ENCODE measurements at regions not wholly inside any gene's neighbourhood (a gene's known extent, or its start where the extent isn't known, plus 50 kb on each side); places are given as distances from the start of the nearest gene placed in this dataset.
"Not testable (repeated sequence)": the region's sequence is repeated elsewhere in the genome, so short reads cannot be mapped to it uniquely, and the experiment has no call there.

- DNase-seq (ENCODE audit: low spot score), result no peak
Observed at GRCh38 chr1:173257805-173258204, 50.7 kb upstream of the TNFSF4 start.

GRCh38 chr1:173258479-173259264, 51.5 kb upstream of the TNFSF4 start:
- DNase-seq (ENCODE audit: low spot score), result no peak

- DNase-seq (ENCODE audit: low spot score), result not testable (repeated sequence)
Observed at GRCh38 chr1:173260329-173260728, 53.2 kb upstream of the TNFSF4 start.

- no peak for DNase-seq (ENCODE audit: low spot score)
Observed at GRCh38 chr1:173266841-173267240, 59.7 kb upstream of the TNFSF4 start.

- DNase-seq (ENCODE audit: low spot score), result no peak
Observed at GRCh38 chr1:173267453-173267945, 60.4 kb upstream of the TNFSF4 start.

- DNase-seq (ENCODE audit: low spot score), result no peak
Observed at GRCh38 chr1:173268261-173268660, 61.1 kb upstream of the TNFSF4 start.

GRCh38 chr1:173268786-173269277, 61.7 kb upstream of the TNFSF4 start:
- no peak for DNase-seq (ENCODE audit: low spot score)

GRCh38 chr1:173269490-173270230, 62.5 kb upstream of the TNFSF4 start:
- DNase-seq (ENCODE audit: low spot score), result no peak

- no peak for DNase-seq (ENCODE audit: low spot score)
Observed at GRCh38 chr1:173270243-173270642, 63.1 kb upstream of the TNFSF4 start.

- not testable (repeated sequence) for DNase-seq (ENCODE audit: low spot score)
Observed at GRCh38 chr1:173271021-173271420, 63.9 kb upstream of the TNFSF4 start.

- DNase-seq (ENCODE audit: low spot score), result no peak
Observed at GRCh38 chr1:173275496-173275895, 68.4 kb upstream of the TNFSF4 start.

GRCh38 chr1:173276922-173277800, 70.0 kb upstream of the TNFSF4 start:
- DNase-seq (ENCODE audit: low spot score), result no peak

- no peak for DNase-seq (ENCODE audit: low spot score)
Observed at GRCh38 chr1:173280899-173281660, 73.9 kb upstream of the TNFSF4 start.

GRCh38 chr1:173285048-173285447, 77.9 kb upstream of the TNFSF4 start:
- DNase-seq (ENCODE audit: low spot score), result no peak

- DNase-seq (ENCODE audit: low spot score), result no peak
Observed at GRCh38 chr1:173287785-173288184, 80.7 kb upstream of the TNFSF4 start.

- DNase-seq (ENCODE audit: low spot score), result no peak
Observed at GRCh38 chr1:173293756-173294155, 86.6 kb upstream of the TNFSF4 start.

- DNase-seq (ENCODE audit: low spot score), result no peak
Observed at GRCh38 chr1:173294843-173295242, 87.7 kb upstream of the TNFSF4 start.

- no peak for DNase-seq (ENCODE audit: low spot score)
Observed at GRCh38 chr1:173295391-173295790, 88.3 kb upstream of the TNFSF4 start.

- no peak for DNase-seq (ENCODE audit: low spot score)
Observed at GRCh38 chr1:173295995-173296394, 88.9 kb upstream of the TNFSF4 start.

- DNase-seq (ENCODE audit: low spot score), result no peak
Observed at GRCh38 chr1:173297798-173298391, 90.8 kb upstream of the TNFSF4 start.

Measured in CD4-positive, alpha-beta T cell treated with Interleukin-15 for 4 hours (primary cell).